Stomach smooth muscle (tissue), 2 donors: ENCODE measurements at regions not wholly inside any gene's neighbourhood (a gene's known extent, or its start where the extent isn't known, plus 50 kb on each side); places are given as distances from the start of the nearest gene placed in this dataset.
A peak's percentile ranks its signal among the peaks of the same experiment; 100 is the strongest.

ENCODE experiments used
- H3K27ac ChIP-seq: one replicate; pipeline ENCODE4 v1.7.0; 2013; ENCODE audit warnings: mild to moderate bottlenecking, low read length, inconsistent platforms
- H3K27me3 ChIP-seq, 2 donors: one replicate each; pipeline ENCODE4 v1.7.0; 2013; ENCODE audit warnings: low read length in 2 of 2; ENCODE audit not compliant: insufficient read depth in 2 of 2, control insufficient read depth in 1 of 2
- H3K36me3 ChIP-seq, 2 donors: one replicate each; pipeline ENCODE4 v1.7.0; 2013; ENCODE audit warnings: low read length in 2 of 2; ENCODE audit not compliant: control insufficient read depth in 2 of 2, insufficient read depth in 2 of 2
- H3K4me1 ChIP-seq: one replicate; pipeline ENCODE4 v1.7.0; 2013; ENCODE audit warnings: low read length; ENCODE audit not compliant: control insufficient read depth, insufficient read depth
- H3K4me3 ChIP-seq, 2 donors: one replicate each; pipeline ENCODE4 v1.7.0; 2013; ENCODE audit warnings: low read length in 2 of 2
- H3K9ac ChIP-seq, 2 donors: one replicate each; pipeline ENCODE4 v1.7.0; 2013; ENCODE audit warnings: low read length in 2 of 2, mild to moderate bottlenecking in 1 of 2
- H3K9me3 ChIP-seq, 2 donors: one replicate each; pipeline ENCODE4 v1.7.0; 2013; ENCODE audit warnings: low read length in 2 of 2; ENCODE audit not compliant: control insufficient read depth in 2 of 2
- donor health status: healthy.
- donor health status: Pancreatic carcinoma.

DNA sequence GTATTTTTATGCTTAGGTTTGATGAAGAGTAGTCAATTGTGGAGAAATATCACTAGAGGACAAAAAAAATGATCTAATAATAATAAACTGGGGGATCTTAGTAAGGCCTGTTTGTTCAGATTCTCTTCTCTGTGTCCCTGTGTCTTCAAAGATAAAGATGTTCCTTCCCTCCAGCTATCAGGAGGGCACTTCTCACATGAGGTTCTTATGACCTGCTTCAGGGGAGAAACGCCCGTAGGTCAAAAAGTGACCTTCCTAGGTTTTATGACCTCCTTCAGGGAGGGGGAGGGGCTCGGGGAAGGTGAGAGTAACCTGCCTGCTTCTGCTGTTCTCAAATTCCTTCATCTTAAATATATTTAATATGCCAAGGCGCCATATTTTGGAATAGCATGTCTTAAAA lies 89.2 kb upstream of the JADE1 start:
- H3K9me3 ChIP-seq, result no peaks in the 10 kb centered on the region
- peaks cover 3% of the 10 kb centered on the region for H3K4me1 ChIP-seq
- H3K36me3 ChIP-seq, result no peaks in the 10 kb centered on the region
- no peaks in the 10 kb centered on the region for H3K27me3 ChIP-seq
- H3K4me3 ChIP-seq, result no peak overlapping the region
- H3K27ac ChIP-seq, result no peak overlapping the region
- no peak overlapping the region for H3K9ac ChIP-seq

DNA sequence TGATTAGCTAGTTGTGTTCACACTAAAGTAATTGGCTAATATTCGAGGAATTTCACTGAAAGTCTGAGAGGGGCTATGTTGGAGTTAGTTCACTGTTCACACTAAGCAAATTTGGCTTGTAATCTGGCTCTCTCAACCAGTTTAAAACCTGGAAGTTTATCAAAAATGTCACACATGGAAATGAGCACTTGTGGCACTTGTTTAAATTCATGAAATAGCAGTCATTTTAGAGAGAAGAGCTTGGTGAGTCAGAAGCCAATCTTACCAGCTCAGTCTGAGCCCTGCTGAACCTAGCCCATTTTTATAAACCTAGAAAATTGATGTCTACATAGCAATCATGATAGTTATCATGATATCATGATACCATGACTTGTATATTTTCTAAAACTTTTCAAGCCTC lies 90.7 kb upstream of the JADE1 start:
- Histone ChIP-seq H3K27ac (no peak overlapping the region), H3K9me3 (no peaks in the 10 kb centered on the region), H3K4me3 (no peak overlapping the region)

DNA sequence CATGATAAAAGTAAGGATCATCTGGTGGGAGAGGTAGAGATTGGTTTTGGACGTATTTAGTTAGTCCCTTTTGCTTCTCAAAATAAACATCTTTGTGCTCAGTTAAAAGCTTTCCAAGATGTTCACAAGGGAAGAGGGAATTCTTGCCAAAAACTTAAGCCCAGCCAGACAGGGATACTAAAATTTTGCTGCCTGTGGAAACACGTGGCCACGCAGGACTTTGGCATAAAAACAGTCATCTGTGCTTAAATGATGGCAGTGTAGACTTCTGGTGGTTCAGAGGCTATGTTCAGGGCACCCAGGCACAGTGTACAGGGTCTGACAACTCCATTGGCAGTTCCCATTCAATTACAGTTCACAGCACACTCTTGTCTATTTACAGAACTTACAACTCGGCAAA lies 93.2 kb upstream of the JADE1 start:
- Histone ChIP-seq H3K4me3 (no peak overlapping the region), H3K9me3 (no peaks in the 10 kb centered on the region), H3K36me3 (no peaks in the 10 kb centered on the region), H3K27ac (peak overlapping the region; percentile 72), H3K4me1 (no peaks in the 10 kb centered on the region), H3K27me3 (no peaks in the 10 kb centered on the region), H3K9ac (no peak overlapping the region)

More for the DNA sequence above, 90.7 kb upstream of the JADE1 start:
- Histone ChIP-seq H3K27me3 (no peaks in the 10 kb centered on the region), H3K9ac (no peak overlapping the region), H3K36me3 (no peaks in the 10 kb centered on the region), H3K4me1 (peaks cover 3% of the 10 kb centered on the region)

DNA sequence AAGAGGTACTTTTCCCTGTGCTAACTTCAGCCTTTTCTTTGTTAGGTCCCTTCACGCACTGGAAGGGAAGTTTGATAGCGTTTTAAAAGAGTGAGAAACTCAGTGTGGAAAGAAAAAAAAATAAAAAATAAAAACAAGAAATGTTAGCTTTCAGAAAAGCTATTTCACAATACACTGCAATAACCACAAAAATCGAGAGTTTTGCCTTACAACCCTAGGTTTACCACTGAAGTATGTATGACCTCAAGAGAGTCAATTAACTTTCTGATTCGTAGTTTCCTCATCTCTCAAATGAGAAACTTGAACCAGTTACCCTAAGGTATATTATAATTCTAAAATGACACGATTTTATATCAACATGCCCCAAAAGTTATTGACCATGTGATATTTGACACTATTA lies 93.9 kb upstream of the JADE1 start:
- H3K36me3 ChIP-seq, result no peaks in the 10 kb centered on the region
- H3K4me3 ChIP-seq, result no peak overlapping the region
- no peaks in the 10 kb centered on the region for H3K9me3 ChIP-seq
- no peaks in the 10 kb centered on the region for H3K4me1 ChIP-seq
- H3K27ac ChIP-seq, result peak overlapping the region; percentile 72
- no peaks in the 10 kb centered on the region for H3K27me3 ChIP-seq
- no peak overlapping the region for H3K9ac ChIP-seq

DNA sequence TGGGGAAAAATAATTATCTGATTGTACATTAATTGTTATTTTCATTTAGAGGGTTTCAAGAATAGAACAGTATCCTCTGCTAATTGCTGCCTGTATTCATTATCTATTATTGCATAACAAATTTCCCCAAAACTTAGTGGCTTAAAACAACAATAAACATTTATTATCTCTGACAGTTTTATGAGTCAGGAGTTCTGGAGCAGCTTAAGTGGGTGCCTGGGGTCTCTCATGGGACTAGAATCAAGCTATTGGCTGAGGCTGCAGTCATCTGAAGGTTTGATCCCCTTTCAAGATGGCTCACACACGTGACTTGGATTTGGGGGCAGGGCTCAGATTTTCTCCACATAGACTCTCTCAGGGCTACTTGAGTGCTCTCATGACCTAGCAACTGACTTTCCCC lies 98.1 kb upstream of the JADE1 start:
- Histone ChIP-seq H3K36me3 (no peaks in the 10 kb centered on the region), H3K9me3 (no peaks in the 10 kb centered on the region), H3K27ac (no peak overlapping the region), H3K4me1 (no peaks in the 10 kb centered on the region), H3K9ac (no peak overlapping the region), H3K4me3 (no peak overlapping the region), H3K27me3 (no peaks in the 10 kb centered on the region)

DNA sequence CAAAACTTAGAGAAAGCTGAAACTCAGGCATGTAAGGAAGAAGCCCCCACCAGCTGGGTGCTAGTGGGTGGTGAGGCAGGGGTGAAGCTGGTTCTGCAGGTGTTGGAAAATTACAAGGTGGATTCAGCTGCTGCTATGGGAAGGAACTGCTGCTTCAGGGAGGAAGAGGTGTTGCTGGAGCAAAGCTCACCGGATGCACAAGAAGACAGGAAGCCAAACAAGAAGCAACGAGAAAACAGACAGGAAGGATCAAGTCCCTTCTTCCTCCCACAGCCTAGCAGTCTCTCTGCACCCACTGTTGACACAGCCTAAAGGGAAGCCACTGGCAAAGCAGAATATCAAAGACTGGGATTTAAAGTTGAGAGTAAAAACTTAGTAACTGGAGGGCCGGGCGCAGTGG lies 100.2 kb upstream of the JADE1 start:
- H3K4me3 ChIP-seq, result no peak overlapping the region
- no peaks in the 10 kb centered on the region for H3K4me1 ChIP-seq
- no peaks in the 10 kb centered on the region for H3K27me3 ChIP-seq
- no peak overlapping the region for H3K27ac ChIP-seq
- no peaks in the 10 kb centered on the region for H3K36me3 ChIP-seq
- H3K9me3 ChIP-seq, result no peaks in the 10 kb centered on the region
- no peak overlapping the region for H3K9ac ChIP-seq

DNA sequence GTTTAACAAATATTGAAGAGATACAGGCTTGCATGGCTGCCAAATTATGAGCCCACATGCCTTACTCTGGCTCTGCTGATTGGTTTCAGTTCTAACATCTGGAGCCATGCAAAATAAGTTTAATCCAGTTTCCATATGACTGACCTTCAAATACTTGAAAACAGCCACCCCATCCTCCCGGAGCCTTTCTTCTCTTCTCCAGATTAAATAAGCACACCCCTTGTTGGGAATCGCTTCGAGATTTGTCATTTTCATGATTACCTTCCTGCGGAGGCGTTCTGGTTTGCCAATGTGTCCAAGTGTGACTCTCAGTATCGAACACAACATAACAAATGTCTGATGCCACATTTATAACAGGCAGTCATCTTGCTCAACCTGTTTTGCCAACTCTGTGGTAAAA lies 101.6 kb upstream of the JADE1 start:
- H3K9me3 ChIP-seq, result no peaks in the 10 kb centered on the region
- no peak overlapping the region for H3K9ac ChIP-seq
- H3K27ac ChIP-seq, result no peak overlapping the region
- no peaks in the 10 kb centered on the region for H3K36me3 ChIP-seq
- H3K4me1 ChIP-seq, result no peaks in the 10 kb centered on the region
- H3K4me3 ChIP-seq, result peak overlapping the region in 1 of 2 donors; percentile 57
- H3K27me3 ChIP-seq, result no peaks in the 10 kb centered on the region

DNA sequence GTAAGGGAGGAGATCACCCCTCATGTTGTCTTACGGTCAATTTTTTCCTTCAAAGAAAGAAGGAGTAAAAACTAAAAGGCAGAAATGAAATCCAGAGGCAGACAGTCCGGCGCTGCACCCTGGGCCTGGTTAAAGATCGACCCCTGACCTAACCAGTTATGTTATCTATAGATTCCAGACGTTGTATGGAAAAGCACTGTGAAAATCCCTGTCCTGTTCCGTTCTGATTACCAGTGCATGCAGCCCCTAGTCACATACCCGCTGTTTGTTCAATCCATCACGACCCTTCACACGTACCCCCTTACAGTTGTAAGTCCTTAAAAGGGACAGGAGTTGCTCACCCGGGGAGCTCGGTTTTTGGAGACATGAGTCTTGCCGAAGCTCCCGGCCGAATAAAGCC lies 105.6 kb upstream of the JADE1 start:
- no peak overlapping the region for H3K27ac ChIP-seq

DNA sequence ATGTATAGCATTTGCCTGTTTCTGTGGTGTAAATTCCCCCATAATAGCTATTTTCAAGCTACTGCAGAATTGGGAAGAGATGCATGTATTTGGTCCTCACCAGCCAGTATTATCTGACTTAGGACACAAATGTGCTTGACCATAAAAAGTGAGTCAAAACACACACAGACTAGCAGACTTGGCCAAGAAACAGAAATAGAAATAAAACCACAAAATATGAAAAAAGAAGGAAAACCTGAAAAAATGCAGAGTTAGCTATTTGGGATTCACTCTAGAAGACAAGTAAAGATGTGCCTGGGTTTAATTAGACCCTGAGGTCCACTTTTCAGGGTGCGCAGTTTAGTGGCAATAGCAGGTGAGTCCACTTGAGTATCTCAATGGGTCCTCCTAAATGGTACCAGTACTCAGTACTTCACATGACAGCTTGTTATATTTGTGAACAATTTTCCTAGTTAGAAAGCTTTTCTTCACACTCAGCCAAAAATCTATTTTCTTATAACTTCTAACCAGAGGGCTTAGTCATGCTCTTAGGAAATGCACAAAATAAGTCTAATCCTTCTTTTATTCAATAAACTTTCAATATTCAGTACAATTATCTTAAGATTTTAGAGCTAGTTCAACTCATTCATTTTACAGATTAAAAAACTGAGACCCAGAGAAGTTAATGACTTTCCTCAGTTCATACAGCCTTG lies 108.7 kb upstream of the JADE1 start:
- Histone ChIP-seq H3K4me1 (no peaks in the 10 kb centered on the region), H3K27ac (no peak overlapping the region), H3K27me3 (no peaks in the 10 kb centered on the region), H3K36me3 (no peaks in the 10 kb centered on the region), H3K4me3 (no peak overlapping the region), H3K9ac (no peak overlapping the region), H3K9me3 (no peaks in the 10 kb centered on the region)

More for the DNA sequence above, 105.6 kb upstream of the JADE1 start:
- H3K9ac ChIP-seq, result no peak overlapping the region
- no peaks in the 10 kb centered on the region for H3K9me3 ChIP-seq
- H3K27me3 ChIP-seq, result no peaks in the 10 kb centered on the region
- no peaks in the 10 kb centered on the region for H3K4me1 ChIP-seq
- H3K36me3 ChIP-seq, result no peaks in the 10 kb centered on the region
- no peak overlapping the region for H3K4me3 ChIP-seq

DNA sequence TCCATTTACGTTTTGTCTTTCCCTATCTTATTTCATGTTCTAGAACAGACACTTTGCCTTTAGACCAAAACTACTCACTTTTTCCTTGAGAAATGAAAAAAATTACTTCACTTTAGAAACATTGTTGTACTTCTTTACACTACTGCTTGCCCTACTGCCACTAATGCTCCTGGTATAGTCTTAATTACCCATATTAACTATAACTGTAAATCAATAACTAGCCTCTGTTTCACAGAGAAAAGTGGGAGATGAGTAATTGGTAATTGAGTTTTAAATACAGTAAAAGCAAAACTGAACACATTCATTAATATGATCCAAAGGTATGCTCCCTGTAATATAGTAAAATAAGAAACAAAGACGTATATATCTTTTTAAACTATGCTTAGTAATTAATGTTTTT lies 111.1 kb upstream of the JADE1 start:
- Histone ChIP-seq H3K36me3 (no peaks in the 10 kb centered on the region), H3K9ac (no peak overlapping the region), H3K4me1 (no peaks in the 10 kb centered on the region), H3K27ac (no peak overlapping the region), H3K9me3 (no peaks in the 10 kb centered on the region), H3K4me3 (no peak overlapping the region), H3K27me3 (no peaks in the 10 kb centered on the region)

DNA sequence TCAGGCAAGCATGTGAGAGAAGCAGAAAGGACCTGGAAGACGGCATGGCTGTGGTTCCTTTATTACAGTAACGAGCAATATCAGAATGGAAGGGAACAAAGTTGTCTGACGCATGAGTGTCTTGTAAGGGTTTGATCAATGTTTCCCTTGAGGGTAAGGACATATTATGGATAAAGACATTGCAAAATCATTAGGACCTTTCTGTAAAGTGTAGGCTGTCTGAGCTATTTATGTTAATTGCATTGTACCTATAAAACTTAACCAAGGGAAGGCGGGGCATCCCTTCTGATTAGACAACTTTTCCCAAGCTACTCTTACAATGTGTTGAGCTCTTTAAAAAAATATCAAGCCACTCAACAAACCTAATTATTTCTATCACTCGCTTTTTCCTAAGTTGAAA lies 112.2 kb upstream of the JADE1 start:
- Histone ChIP-seq H3K27ac (no peak overlapping the region), H3K27me3 (no peaks in the 10 kb centered on the region), H3K4me1 (no peaks in the 10 kb centered on the region), H3K36me3 (no peaks in the 10 kb centered on the region), H3K9me3 (no peaks in the 10 kb centered on the region), H3K4me3 (no peak overlapping the region), H3K9ac (no peak overlapping the region)
